ENCODE measurements at regions not wholly inside any gene's neighbourhood (a gene's known extent, or its start where the extent isn't known, plus 50 kb on each side); places are given as distances from the start of the nearest gene placed in this dataset.

DNA sequence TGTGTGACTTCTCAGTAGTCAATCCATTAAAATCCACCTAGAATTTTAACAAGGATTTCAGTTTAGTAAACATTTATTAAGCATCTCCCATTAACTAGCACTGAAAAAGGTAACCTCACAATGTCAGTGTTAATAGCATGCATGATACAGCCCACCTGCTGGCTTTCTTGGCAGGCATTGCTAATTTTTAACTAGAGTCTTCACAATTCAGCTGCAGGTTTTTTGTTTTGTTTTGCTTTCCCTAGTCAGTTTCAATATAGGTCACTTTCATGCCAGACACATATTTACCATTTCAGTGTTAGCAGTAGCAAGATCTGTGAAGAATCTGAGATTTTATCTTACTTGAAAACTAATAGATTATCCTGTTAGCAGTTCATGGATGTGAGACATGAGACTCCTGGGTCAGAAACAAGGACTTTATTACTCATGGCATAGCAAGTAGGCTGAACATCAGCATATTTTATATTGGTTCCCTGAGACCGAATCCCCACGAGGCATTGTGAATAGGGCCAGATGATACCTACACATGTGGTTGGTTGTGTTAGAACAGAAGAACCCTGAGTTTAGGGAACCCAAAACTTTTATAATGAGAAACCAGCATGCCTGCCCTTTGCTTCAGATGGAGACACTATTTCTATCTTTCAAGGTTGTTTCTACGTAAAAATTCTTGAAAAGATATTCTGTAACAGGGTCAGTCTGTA lies 198.0 kb upstream of the HTR2A start:
- no peak for DNase-seq
- intact Hi-C loops (cut with DNase I), result no loop called here
- Histone ChIP-seq H3K27me3 (peaks cover 0 to 12% (median 0%) of the 10 kb centered on the region in 4 donors), H3K27ac (no peak overlapping the region), H3K4me1 (no peaks in the 10 kb centered on the region), H3K9me3 (no peaks in the 10 kb centered on the region), H3K4me3 (no peak overlapping the region), H3K36me3 (no peaks in the 10 kb centered on the region)
- TF ChIP-seq CTCF (IDR thresholded peaks at IDR 0.05), result no peak
- no peak for TF ChIP-seq POLR2A (IDR thresholded peaks at IDR 0.05)
- WGBS, 2 donors, result 63 to 81% methylated on average over 3 of the region's 3 CpGs

DNA sequence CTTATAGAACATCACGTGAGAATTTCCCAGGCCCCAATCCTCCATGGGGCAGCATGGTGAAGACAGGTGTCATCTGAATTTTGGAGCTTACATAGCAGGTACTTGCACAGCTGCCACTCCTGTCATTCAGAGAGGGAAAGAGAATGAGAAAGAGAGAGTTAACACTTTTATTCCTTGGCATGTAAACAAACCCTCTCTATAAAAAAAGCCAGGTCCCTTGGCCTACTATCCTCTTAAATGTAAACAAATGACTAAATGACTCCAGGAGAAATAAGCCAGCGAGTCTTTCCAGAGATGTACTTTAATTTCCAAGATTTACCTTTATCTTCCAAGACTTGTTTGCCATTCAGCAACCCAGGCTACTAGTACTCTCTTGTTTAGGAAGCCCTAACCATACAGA lies 195.3 kb upstream of the HTR2A start:
- Histone ChIP-seq H3K4me3 (no peak overlapping the region), H3K27me3 (peaks cover 0 to 16% (median 0%) of the 10 kb centered on the region in 4 donors), H3K36me3 (no peaks in the 10 kb centered on the region), H3K9me3 (no peaks in the 10 kb centered on the region), H3K4me1 (no peaks in the 10 kb centered on the region), H3K27ac (no peak overlapping the region)
- DNase-seq, result no peak
- 53 to 72% methylated on average over 2 of the region's 2 CpGs for WGBS, 2 donors
- intact Hi-C loops (cut with DNase I), result no loop called here
- TF ChIP-seq CTCF (IDR thresholded peaks at IDR 0.05) (no peak), POLR2A (IDR thresholded peaks at IDR 0.05) (no peak)

- Histone ChIP-seq H3K4me1 (no peaks in the 10 kb centered on the region), H3K4me3 (no peak overlapping the region), H3K27ac (no peak overlapping the region), H3K9me3 (no peaks in the 10 kb centered on the region), H3K36me3 (no peaks in the 10 kb centered on the region), H3K27me3 (peaks cover 0 to 4% (median 0%) of the 10 kb centered on the region in 4 donors)
- TF ChIP-seq POLR2A (IDR thresholded peaks at IDR 0.05) (no peak), CTCF (IDR thresholded peaks at IDR 0.05) (no peak)
- WGBS, 2 donors, result 33 to 66% methylated on average over 1 of the region's 1 CpG
- intact Hi-C loops (cut with DNase I), result no loop called here
- no peak for DNase-seq
Measured at GRCh38 chr13:47087841-47088240, 191.0 kb upstream of the HTR2A start.

DNA sequence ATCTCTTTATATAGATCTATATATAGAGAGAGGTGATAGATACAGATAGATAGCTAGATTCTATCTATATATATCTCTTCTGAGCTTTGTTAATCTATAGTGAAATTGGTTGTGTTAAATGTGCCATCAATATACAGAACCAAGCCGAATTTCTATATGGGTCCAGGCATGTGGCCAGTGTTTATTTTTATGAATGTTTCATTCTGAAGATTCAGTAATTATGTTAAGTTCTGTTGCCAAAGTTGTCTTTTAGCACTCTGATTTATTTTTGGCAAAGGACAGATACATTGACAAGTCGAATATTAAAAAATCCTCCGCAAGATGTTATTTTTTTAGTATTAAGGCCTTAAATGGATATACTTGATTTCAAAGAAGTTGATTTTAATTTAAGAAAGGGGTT lies 190.4 kb upstream of the HTR2A start:
- H3K27ac ChIP-seq, result no peak overlapping the region
- H3K9me3 ChIP-seq, result no peaks in the 10 kb centered on the region
- no peaks in the 10 kb centered on the region for H3K36me3 ChIP-seq
- DNase-seq, result no peak
- TF ChIP-seq POLR2A (IDR thresholded peaks at IDR 0.05) (no peak), CTCF (IDR thresholded peaks at IDR 0.05) (no peak)
- no peak overlapping the region for H3K4me3 ChIP-seq
- peaks cover 0 to 7% (median 0%) of the 10 kb centered on the region in 4 donors for H3K27me3 ChIP-seq
- intact Hi-C loops (cut with DNase I), result no loop called here
- H3K4me1 ChIP-seq, result no peaks in the 10 kb centered on the region
- 76 to 77% methylated on average over 3 of the region's 3 CpGs for WGBS, 2 donors

GRCh38 chr13:47085346-47085745 lies 188.5 kb upstream of the HTR2A start:
- 48 to 53% methylated on average over 1 of the region's 1 CpG for WGBS, 2 donors
- intact Hi-C loops (cut with DNase I), result no loop called here
- peaks cover 0 to 21% (median 0%) of the 10 kb centered on the region in 4 donors for H3K27me3 ChIP-seq
- no peak for TF ChIP-seq CTCF (IDR thresholded peaks at IDR 0.05)
- no peak for TF ChIP-seq POLR2A (IDR thresholded peaks at IDR 0.05)
- no peaks in the 10 kb centered on the region for H3K9me3 ChIP-seq
- no peaks in the 10 kb centered on the region for H3K36me3 ChIP-seq
- H3K27ac ChIP-seq, result no peak overlapping the region
- DNase-seq, result no peak
- H3K4me1 ChIP-seq, result no peaks in the 10 kb centered on the region
- H3K4me3 ChIP-seq, result no peak overlapping the region
